Endothelial cell (in vitro differentiated cells): ENCODE measurements at regions not wholly inside any gene's neighbourhood (a gene's known extent, or its start where the extent isn't known, plus 50 kb on each side); places are given as distances from the start of the nearest gene placed in this dataset.

Source experiments
- DNase-seq: peaks from one replicate; pipeline ENCODE4 v3.0.0; 2021; ENCODE audit warnings: low spot score
- H3K27ac Mint-ChIP-seq: one replicate; pipeline ENCODE4 v1.8.0; 2021; ENCODE audit warnings: mixed read lengths, inconsistent platforms; ENCODE audit not compliant: unreplicated experiment
- H3K27me3 Mint-ChIP-seq: one replicate; pipeline ENCODE4 v1.8.0; 2021; ENCODE audit warnings: mild to moderate bottlenecking, moderate library complexity, mixed read lengths, inconsistent platforms; ENCODE audit not compliant: unreplicated experiment
- H3K36me3 Mint-ChIP-seq: one replicate; pipeline ENCODE4 v1.8.0; 2021; ENCODE audit warnings: mild to moderate bottlenecking, low read depth, mixed read lengths, inconsistent platforms; ENCODE audit not compliant: unreplicated experiment
- H3K4me1 Mint-ChIP-seq: one replicate; pipeline ENCODE4 v1.8.0; 2021; ENCODE audit warnings: mild to moderate bottlenecking, mixed read lengths, inconsistent platforms; ENCODE audit not compliant: unreplicated experiment
- H3K4me3 Mint-ChIP-seq: one replicate; pipeline ENCODE4 v1.8.0; 2021; ENCODE audit warnings: mild to moderate bottlenecking, mixed read lengths, inconsistent platforms; ENCODE audit not compliant: unreplicated experiment
- H3K9me3 Mint-ChIP-seq: one replicate; pipeline ENCODE4 v1.8.0; 2021; ENCODE audit warnings: mixed read lengths, inconsistent platforms; ENCODE audit not compliant: unreplicated experiment
- TF ChIP-seq, protein P1 (sequence below): fragments of 200-600 bp; sonication (generic); IDR thresholded peaks from one replicate; pipeline ENCODE4 v1.5.0; 2021; ENCODE audit warnings: antibody characterized with exemption; ENCODE audit not compliant: unreplicated experiment

- no peak for DNase-seq
- Mint-ChIP-seq H3K36me3 (no peaks in the 10 kb centered on the region), H3K4me3 (no peak overlapping the region), H3K27me3 (no peaks in the 10 kb centered on the region), H3K9me3 (no peaks in the 10 kb centered on the region), H3K4me1 (peaks cover 25% of the 10 kb centered on the region), H3K27ac (no peak overlapping the region)
- TF ChIP-seq, protein P1, sequence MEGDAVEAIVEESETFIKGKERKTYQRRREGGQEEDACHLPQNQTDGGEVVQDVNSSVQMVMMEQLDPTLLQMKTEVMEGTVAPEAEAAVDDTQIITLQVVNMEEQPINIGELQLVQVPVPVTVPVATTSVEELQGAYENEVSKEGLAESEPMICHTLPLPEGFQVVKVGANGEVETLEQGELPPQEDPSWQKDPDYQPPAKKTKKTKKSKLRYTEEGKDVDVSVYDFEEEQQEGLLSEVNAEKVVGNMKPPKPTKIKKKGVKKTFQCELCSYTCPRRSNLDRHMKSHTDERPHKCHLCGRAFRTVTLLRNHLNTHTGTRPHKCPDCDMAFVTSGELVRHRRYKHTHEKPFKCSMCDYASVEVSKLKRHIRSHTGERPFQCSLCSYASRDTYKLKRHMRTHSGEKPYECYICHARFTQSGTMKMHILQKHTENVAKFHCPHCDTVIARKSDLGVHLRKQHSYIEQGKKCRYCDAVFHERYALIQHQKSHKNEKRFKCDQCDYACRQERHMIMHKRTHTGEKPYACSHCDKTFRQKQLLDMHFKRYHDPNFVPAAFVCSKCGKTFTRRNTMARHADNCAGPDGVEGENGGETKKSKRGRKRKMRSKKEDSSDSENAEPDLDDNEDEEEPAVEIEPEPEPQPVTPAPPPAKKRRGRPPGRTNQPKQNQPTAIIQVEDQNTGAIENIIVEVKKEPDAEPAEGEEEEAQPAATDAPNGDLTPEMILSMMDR, result no peak
Measured at GRCh38 chr14:85413836-85414526, 116.0 kb upstream of the FLRT2 start.

- no peak overlapping the region for H3K27ac Mint-ChIP-seq
- no peaks in the 10 kb centered on the region for H3K27me3 Mint-ChIP-seq
- H3K36me3 Mint-ChIP-seq, result no peaks in the 10 kb centered on the region
- no peaks in the 10 kb centered on the region for H3K9me3 Mint-ChIP-seq
- no peak for DNase-seq
- H3K4me1 Mint-ChIP-seq, result peaks cover 22% of the 10 kb centered on the region
- TF ChIP-seq, protein P1, result no peak
- no peak overlapping the region for H3K4me3 Mint-ChIP-seq
Measured at GRCh38 chr14:85415015-85415712, 114.8 kb upstream of the FLRT2 start.

DNA sequence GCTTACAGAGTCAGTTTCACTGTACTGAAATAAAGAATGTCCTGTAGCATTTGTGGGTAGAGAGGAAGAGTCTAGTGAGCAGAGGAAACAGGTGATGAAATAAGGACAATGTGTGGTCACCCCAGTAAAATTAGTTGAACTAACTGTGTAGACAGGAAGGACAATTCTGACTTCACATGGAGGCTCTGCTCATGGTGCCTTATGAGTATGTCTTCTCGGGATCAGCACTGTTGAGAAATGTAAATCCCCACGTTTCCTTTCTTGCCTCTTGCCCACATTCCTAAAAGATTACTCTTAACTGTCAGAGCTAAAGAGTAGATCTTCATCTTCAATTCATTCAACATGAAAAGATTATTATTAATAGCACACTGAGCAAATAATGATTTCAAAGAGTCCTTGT, 113.2 kb upstream of the FLRT2 start:
- Mint-ChIP-seq H3K27ac (peak overlapping the region; percentile 76), H3K36me3 (no peaks in the 10 kb centered on the region), H3K27me3 (peaks cover 2% of the 10 kb centered on the region), H3K4me3 (no peak overlapping the region), H3K4me1 (peaks cover 19% of the 10 kb centered on the region), H3K9me3 (no peaks in the 10 kb centered on the region)
- TF ChIP-seq, protein P1, result no peak
- no peak for DNase-seq

- Mint-ChIP-seq H3K9me3 (no peaks in the 10 kb centered on the region), H3K36me3 (no peaks in the 10 kb centered on the region), H3K4me1 (peaks cover 19% of the 10 kb centered on the region), H3K27me3 (peaks cover 2% of the 10 kb centered on the region), H3K4me3 (no peak overlapping the region), H3K27ac (no peak overlapping the region)
- no peak for DNase-seq
- TF ChIP-seq, protein P1, result no peak
Measured at GRCh38 chr14:85417396-85417795, 112.5 kb upstream of the FLRT2 start.

DNA sequence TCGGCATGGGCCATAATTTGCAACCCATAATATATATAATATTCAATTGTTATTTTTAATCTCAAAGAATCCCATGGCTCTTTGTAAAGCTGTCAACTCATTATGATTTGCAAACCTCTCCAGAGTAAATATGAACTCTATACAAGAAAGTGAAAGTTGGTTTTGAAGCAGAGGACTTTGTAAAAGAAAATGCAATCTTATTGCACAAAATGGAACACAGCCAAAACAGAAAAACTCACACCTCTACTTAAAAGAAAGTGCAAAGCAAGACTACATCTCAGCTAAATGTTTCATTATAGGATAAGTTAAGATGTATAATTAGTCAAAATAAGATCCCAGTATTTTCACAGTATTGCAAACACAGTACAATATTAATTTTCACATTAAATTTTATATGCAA, 111.2 kb upstream of the FLRT2 start:
- Mint-ChIP-seq H3K27me3 (peaks cover 2% of the 10 kb centered on the region), H3K27ac (no peak overlapping the region), H3K36me3 (no peaks in the 10 kb centered on the region), H3K4me3 (no peak overlapping the region), H3K9me3 (no peaks in the 10 kb centered on the region), H3K4me1 (peaks cover 19% of the 10 kb centered on the region)
- DNase-seq, result no peak
- TF ChIP-seq, protein P1, result no peak
